AG04449 (cell line): ENCODE measurements at regions not wholly inside any gene's neighbourhood (a gene's known extent, or its start where the extent isn't known, plus 50 kb on each side); places are given as distances from the start of the nearest gene placed in this dataset.

Experiments used
- CTCF ChIA-PET: fragments of 350-600 bp; formaldehyde crosslinking; extraction: SDS; loops from one replicate; lab custom pipeline; 2021; ENCODE audit warnings: antibody characterized with exemption; lab: Yijun Ruan, JAX
- POLR2A ChIA-PET: fragments of 400-600, 350-600 bp; formaldehyde crosslinking; extraction: SDS; loops from one replicate; lab custom pipeline; 2020; ENCODE audit warnings: antibody characterized with exemption, inconsistent platforms; lab: Yijun Ruan, JAX
- DNase-seq: peaks from one replicate; pipeline ENCODE4 v3.0.0-alpha.2; 2010; ENCODE audit warnings: low read depth, low spot score
- H3K4me3 ChIP-seq: 2 replicates; pipeline ENCODE4 v1.5.1; 2011; ENCODE audit warnings: low read depth, mild to moderate bottlenecking, control low read depth, low read length
- TF ChIP-seq, protein P1 (sequence below): IDR thresholded peaks from one replicate; pipeline ENCODE4 v1.5.1; 2011; ENCODE audit warnings: mild to moderate bottlenecking, moderate library complexity, low read length, control low read depth, inconsistent platforms; ENCODE audit not compliant: insufficient read depth; ENCODE audit errors: missing control alignments

- no peak overlapping the region for H3K4me3 ChIP-seq
- CTCF ChIA-PET, result no interaction called here
- TF ChIP-seq, protein P1, sequence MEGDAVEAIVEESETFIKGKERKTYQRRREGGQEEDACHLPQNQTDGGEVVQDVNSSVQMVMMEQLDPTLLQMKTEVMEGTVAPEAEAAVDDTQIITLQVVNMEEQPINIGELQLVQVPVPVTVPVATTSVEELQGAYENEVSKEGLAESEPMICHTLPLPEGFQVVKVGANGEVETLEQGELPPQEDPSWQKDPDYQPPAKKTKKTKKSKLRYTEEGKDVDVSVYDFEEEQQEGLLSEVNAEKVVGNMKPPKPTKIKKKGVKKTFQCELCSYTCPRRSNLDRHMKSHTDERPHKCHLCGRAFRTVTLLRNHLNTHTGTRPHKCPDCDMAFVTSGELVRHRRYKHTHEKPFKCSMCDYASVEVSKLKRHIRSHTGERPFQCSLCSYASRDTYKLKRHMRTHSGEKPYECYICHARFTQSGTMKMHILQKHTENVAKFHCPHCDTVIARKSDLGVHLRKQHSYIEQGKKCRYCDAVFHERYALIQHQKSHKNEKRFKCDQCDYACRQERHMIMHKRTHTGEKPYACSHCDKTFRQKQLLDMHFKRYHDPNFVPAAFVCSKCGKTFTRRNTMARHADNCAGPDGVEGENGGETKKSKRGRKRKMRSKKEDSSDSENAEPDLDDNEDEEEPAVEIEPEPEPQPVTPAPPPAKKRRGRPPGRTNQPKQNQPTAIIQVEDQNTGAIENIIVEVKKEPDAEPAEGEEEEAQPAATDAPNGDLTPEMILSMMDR, result no peak
- POLR2A ChIA-PET, result no interaction called here
- DNase-seq, result no peak
Measured at GRCh38 chr20:60749804-60750602, 502.1 kb upstream of the CDH4 start.

GRCh38 chr20:60750909-60751308 is 501.2 kb upstream of the CDH4 start:
- H3K4me3 ChIP-seq, result no peak overlapping the region
- DNase-seq, result no peak
- TF ChIP-seq, protein P1, result no peak
- POLR2A ChIA-PET, result no interaction called here
- CTCF ChIA-PET, result no interaction called here

DNA sequence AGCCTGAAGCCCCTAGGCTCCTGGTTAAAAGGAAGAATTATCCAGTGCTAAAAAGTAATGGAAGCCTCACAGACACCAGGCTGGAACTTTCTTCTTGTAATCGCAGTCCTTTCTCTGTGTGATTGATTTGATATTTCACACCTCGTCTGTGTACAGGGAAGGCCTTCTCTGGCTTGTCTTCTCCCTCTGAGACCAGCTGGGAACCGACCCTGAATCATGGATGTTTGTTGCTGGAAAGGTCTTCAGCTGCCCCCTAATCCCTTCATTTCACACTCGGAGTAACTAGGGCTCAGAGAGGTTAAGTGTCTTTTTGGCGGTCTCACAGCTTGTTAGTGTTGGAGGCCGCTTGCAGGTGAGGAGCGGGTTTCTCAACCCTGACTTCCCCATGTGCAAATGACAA is 500.2 kb upstream of the CDH4 start:
- ChIA-PET POLR2A (no interaction called here), CTCF (no interaction called here)
- no peak for DNase-seq
- no peak overlapping the region for H3K4me3 ChIP-seq
- TF ChIP-seq, protein P1, result no peak

DNA sequence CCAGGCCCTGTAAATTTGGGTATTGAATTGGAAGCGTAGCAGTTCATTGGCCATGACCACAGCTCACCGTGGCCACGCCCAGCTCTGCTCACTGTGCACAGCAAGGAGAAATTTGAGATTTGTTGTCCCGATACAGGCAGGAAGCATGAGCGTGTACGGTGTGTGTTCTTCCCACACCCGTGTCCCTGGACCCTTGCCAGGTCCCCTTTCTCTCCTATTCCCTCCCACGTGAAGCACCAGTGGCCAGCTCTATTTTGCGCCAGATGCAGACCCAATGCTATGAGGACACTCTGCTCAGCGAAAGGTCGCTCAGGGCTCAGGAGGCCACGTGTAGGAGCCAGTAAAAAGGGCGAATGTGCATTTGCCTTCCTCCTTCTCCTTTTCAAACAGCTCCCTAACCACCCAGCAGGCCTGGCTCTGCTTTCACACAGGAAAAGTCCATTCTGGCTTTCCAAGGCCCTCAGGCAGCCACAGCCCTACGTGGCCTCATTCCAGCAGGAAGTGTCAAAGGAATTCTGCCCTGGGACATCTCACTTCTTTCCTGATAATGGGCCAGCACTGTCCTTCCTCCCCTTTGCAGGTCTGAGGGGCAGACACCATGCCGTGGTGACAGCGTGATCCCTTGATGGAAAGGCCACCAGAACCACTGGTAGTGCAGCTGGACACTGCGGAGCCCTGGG is 499.2 kb upstream of the CDH4 start:
- POLR2A ChIA-PET, result no interaction called here
- DNase-seq, result no peak
- TF ChIP-seq, protein P1, result no peak
- CTCF ChIA-PET, result no interaction called here
- H3K4me3 ChIP-seq, result no peak overlapping the region

DNA sequence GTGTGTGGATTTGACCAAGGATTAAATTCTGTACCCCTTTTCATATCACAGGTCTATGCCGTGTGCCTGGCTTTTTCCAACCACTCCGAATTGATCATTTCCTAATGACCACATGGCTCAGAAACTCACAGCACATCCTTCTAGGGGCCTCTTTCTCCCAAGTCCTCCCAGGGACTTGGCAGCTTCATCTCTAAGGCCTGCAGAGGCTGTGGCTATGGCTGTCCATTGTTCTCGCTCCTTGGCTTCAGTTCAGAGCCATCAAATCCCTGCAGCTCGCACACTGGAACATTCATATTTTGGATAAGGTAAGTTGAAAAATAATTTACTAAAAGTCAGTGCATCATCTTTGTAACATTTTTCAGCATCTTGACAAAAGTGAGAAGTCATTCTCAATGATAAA is 497.2 kb upstream of the CDH4 start:
- no peak for DNase-seq
- POLR2A ChIA-PET, result no interaction called here
- no peak overlapping the region for H3K4me3 ChIP-seq
- CTCF ChIA-PET, result no interaction called here
- TF ChIP-seq, protein P1, result no peak

DNA sequence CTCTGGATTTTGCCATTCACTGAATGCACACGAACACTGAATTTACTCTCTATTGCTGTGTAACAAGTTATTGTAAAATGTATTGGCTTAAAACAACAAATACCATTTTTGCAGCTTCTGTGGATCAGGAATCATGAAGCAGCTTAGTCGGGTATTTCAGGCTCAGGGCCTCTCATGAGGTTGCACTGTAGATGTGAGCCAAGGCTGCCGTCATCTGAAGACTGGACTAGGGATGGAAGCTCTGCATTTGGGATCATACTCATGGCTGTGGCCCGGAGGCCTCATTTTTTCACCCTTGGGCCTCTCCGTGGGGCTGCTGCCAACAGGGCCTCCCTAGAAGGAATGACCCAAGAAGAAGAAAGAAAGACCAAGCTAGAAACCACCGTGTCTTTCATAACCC is 492.4 kb upstream of the CDH4 start:
- DNase-seq, result no peak
- ChIA-PET POLR2A (no interaction called here), CTCF (no interaction called here)
- TF ChIP-seq, protein P1, result no peak
- no peak overlapping the region for H3K4me3 ChIP-seq
